ENCODE measurements at regions not wholly inside any gene's neighbourhood (a gene's known extent, or its start where the extent isn't known, plus 50 kb on each side); places are given as distances from the start of the nearest gene placed in this dataset.

DNA sequence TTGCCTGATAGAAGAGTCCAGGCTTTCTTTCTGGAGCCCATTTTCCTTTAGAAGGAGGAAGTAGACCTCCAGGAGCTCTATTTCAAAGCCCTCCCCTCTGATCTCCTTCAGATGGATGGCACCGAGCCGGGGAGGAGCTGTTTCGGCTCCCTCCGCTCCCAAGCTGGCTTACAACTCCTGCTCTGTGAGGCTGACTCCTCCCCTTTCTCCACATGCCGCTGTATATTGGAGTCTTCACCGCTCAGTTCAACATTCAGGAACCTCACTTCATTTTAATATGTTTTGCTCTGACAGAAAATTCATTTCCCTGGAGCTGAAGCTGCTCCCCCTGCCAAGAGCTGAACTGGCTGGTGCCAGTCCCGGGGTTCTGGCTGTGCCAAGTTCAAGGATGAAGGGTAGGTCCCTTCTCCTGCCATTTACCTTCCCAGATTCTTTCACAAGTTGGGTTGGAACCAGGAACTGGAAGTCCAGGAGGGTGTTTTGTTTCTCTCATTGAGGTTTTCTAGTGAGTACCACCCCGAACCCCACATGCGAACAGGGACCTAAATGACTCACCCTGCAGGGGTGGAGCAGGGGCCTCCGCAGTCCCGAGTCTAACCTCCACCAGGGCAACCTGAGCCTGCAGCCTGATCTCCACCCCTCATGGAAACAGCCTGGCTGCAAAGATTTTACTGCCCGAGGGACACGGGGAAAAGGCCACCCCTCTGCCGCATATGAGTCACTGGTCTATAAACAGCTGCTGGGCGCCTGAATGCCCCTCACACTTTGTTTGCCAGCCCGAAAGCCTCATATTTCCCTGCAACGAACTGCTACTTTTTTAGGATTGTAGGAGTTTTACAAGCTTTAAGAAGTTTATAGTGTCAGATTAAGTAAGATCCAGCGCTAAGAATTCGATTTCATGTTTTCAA lies 68.6 kb upstream of the FOXA2 start:
- no peak for DNase-seq

DNA sequence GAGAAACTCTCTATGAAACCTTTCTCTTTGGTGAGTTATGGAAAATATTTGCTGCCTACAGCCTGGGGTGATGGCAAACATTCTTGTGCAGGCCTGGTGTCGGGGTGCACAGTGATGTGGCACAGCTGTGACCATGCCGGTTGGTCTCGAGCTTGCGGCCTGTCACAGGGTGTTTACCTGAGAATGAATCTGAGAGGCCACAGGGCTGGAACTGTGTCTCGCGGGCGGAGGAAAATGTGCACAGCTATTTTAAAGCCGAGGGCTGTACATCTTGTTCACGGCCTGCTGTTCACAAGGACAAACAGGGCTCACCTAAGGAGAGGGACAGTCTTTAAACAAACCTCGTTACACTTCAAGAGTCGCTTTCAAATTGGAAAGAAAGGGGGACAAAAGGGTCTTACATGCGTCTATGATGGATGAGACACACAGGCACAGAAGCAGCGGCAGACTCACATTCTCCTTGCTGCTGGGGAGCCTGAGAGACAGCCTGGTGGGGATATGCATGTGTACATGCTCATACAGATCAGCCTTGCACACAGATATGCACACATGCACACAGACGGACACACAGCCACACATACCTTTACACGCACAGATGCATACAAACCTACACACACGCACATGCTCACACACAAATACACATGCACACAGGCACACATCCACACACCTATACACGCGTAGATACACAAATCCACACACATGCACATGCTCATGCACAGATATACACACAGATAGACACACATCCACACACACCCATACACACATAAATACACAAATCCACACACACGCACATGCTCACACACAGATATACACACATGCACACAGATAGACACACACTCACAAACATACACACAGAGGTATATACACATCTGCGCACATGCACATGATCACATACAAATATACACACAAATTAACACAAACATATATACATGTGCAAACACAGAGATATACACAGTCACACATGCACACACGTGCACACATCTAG lies 69.6 kb upstream of the FOXA2 start:
- no peak for DNase-seq

DNA sequence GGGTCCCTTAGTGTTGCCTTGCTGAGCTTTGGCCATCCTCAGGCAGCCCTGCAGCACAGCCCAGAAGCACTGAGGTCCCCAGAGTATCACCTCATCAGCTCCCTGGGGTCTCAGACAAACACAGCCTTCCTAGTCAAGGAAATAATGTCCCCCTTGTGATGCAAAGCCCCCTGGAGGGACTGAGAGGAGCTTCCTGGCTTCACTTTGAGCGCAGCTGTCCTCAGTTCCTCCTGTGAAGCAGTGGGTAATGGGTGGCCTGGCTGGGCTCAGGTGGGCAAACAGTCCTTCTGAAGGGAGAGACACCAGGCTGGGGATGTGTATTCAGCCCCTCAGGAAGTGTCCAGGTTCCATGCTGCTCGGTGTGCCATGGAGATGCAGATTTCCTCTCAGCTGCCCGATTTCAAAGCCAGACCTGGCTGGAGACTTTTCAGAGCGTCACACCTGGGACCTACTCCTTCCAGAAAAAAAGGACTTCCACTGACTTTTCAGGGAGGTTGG lies 79.2 kb upstream of the FOXA2 start:
- no peak for DNase-seq

DNA sequence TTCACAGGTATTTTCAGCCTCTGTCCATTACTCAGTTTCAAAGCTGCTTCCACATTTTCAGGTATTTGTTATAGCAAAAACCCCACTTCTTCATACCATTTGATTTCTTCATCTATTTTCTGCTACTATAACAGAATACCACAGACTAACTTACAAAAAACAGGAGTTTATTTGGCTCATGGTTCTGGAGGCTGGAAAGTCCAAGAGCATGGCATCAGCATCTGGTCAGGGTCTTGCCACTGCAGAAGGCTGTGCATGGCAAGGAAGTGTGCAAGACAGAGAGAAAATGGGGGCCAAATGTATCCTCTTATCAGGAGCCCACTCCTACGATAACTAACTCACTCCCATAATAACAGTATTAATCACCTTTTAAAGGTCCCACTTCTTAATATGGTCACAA lies 82.8 kb upstream of the FOXA2 start:
- DNase-seq = no peak

DNA sequence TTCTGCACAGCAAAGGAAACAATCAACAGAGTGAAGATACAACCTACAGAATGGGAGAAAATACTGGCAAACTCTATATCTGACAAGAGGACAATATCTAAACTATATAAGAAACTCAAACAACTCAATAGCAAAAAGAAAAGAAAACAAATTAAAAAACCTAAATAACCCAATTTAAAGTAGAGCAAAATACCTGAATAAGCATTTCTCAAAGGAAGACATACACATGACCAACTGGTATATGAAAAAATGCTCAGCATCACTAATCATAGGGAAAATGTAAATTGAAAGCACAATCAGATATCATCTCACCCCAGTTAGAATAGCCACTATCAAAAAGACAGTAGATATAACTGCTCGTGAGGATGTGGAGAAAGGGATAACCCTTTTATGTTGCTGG lies 87.8 kb upstream of the FOXA2 start:
- DNase-seq = no peak

DNA sequence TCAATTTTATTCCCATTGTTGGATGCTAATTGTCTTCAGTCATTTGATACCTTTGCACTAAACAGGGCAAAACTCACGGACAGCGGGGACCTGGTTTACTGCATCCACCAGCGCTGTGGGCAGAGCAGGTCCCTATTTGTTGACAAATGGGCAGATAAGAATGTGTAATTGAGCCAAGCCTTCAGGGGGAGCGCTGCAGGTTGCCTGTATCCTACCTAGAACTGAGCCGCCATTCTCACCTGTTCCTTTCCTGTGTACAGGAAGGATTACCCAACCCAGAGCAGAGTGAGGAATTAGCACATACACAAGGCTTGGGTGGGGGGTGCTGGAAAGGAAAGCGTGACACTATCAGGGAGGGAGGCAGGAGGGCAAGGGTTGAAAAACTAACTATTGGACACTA lies 89.1 kb upstream of the FOXA2 start:
- DNase-seq = no peak

DNA sequence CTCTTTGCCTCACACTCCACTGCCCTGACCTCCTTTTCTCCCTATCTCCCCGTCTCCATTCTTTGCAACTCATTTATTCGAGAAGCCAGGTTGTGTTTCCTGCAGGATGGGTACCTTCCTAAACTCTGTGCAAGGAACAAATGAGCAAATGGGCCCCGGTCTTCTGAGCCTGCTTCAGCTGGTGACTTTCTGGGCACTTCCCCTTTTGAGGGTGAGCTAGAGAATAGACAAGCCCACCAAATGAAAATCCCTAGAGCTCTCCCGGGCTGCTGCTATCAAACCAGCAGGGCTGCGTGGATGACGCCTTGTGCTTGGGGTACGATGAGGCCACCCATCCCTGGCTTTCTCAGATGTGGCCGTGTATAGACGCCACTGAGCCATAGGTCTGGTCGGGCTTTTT lies 91.0 kb upstream of the FOXA2 start:
- DNase-seq = no peak

DNA sequence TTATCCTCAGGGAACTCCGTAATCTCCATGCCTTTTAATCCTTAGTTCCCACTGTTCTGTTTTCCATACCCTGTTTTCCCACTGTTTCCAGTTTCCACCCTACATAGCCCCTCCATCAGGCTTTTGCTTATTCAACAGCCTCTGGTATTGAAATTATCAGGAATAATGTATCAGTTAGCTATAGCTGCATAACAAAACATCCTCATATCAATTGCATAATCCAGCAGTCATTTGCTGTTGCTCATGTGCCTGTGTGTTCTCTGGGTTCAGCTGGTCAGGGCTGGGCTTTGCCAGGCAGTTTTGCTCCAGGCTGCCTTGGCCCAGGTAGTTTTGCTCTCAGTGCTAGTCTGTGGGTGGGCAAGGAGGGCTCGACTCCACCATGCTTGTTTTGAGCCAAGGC lies 94.3 kb upstream of the FOXA2 start:
- no peak for DNase-seq

DNA sequence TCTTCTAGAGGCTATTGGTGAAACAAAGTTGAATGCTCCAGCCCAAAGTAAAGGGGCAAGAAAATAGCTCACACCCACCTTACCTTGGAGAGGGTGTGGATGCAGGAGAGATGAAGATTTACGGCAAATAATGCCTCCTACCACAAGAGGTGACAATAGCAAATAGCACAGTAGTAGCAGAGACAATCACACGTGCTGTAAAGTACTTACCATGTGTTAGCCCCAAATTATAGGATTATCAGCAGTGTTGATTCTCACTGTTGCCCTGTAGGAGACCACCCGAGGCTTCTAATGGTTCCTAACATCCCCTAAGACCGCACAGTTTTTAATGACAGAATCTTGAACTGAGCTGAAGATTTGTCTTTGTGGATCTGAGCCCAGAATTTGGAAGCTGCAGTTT lies 94.8 kb upstream of the FOXA2 start:
- DNase-seq = no peak

DNA sequence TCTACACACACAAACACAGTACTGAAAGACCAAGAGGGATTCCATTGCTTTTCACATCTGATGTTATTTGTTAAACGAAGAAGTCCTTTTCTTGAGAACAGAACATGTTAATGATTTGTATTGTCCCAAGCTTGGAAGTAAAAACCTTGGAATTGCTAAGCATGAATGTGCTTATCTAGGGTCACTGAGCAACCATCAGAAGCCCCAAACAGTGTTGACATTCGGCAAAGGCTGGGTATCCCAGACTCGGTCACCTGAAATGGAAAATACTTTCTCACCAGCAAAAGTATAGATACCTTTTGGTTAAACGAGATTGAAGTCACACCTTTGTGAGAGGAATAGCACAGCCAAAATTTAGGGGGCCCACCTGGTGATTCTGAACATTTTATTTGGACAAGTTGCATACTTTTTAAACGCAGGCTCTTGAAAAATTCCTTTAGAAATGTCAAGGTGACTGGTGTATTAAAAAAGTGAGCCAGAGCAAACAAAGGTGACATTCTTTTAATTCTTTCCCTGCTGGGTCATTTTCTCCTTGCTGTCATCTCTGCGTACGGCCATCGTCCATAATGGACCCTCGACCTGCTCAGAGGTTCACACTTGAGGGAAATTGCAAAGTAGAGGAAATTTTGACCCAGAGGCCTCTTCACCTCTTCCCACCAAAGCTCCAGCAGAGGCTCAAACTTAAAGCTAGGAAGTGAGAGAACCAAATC lies 95.8 kb upstream of the FOXA2 start:
- DNase-seq = no peak

DNA sequence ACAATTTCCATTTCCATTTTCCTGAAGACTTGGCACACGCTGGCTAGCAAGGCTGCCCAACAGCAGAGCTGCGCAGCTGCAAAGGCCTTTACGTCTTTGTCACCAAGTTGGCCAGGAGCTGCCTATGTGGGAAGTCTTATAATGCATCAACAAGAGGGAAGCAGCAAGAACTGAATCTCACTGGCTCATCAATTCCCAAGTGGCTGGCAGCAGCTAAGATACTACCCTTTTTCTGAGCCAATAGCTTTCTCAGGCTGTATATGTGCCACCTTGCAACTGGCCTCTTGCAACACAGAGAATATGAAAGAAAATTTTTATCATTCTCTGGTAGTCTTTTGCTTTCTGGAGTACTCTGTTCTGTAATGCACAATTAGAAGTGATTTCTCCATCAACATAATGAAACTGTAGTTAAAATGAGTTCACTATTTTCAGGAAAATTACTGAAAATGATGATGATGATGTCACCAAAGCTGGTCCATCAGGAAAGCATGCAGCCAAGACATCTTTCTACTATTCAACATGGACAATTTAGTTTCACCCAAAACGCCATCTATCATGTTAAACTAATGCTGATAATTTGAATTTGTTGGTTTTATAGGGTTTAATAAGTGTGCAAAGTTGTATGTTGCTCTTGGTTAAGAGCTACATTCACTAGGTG lies 97.3 kb upstream of the FOXA2 start:
- no peak for DNase-seq

DNA sequence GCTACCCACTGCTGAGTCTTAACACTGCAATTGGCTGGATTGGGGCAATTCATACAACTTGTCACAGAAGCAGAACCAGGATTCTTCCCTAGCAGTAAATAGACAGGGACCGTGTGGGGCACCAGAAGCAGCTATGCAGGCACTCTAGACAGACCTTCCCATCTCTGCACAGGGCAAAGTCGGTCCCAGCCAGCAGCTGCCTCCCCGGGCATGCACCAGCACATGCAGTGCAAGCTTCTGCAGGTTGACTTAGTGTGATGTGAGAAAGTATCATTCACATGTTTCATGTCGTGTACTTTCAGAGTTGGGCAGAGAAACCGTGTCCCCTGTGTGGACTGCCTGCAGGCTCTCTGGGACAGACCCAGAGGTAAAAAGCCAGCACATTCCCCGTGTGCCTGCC lies 98.0 kb upstream of the FOXA2 start:
- no peak for DNase-seq

DNA sequence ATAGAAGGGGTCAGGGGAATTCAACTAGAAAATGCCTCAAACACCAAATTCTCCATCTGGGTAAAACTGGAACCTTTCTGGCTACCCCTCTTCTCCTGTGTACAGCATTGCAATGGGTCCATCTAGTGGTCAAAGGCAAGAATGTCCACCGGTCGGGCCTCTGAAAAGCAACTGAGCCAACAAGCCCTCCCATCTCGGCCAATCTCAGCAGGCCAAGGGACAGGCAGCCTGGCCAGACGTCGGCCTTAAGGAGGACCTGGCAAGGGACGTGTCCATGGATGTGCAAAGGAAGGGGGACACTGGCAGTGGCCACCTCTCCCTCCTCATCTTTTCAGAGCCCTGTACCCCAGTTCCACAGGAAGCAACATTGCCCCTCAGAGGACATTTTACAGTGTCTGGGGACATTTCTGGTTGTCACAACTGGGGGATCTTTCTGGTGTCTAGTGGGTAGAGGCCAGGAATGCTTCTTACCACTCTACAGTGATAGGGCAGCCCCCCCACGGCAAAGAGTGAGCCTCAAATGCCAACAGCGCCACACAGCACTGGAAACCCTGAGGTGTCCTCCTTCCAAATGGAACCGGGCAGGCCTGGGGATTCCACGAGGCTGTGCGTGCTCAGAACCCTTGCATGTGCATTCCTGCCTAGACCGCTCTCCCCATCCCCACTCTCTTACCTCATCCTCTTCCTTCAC lies 99.8 kb upstream of the FOXA2 start:
- no peak for DNase-seq

DNA sequence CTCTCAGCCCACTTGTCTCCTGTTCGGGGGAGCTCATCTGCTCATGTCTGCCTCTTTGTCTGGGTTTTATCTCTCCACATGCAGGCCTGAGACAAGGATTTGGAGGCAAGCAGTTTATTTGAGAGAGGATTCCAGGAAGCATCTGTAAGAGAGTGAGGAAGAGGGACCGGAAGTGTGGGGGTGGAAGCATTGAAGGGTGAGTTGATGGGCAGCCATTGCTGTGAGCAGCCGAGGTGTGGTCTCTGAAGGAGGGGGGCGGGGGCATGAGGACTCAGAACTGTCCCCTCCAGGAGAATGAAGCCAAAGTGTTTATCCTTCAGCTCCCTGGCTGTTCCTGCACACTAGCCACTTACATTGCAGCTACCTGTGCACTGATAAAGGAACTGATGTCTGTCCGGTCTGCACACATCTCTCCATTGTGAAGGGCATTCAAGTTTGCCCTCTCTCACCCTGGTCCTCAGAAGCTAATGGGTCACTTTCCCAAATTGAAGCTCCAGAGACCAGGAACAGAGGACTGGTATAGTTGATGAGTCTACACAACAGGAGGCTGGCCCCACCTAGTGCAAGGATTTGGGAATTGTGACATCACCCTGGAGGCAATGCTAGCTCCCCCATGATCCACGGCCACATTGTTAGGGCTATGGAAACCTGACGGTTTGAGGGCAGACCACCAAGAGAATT lies 100.5 kb upstream of the FOXA2 start:
- no peak for DNase-seq

DNA sequence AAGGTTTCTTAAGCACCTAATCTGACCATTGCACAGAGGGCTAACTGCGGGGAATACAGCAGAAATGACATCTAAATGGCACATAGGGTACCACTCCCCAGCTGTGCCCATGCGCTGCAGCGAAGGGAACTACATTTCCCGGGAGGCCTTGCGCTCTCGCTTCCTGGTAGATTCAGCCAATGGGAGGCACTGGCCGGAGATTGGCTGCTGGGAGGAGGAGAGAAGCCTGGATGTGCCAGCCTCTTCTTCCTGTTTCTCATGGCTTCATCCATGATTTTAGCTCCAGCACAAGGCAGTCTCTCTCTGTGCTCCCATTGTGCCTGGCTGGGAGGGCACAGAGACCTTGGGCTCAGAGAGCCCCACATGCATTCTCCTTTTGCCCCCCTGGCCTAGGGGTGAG lies 101.7 kb upstream of the FOXA2 start:
- no peak for DNase-seq

DNA sequence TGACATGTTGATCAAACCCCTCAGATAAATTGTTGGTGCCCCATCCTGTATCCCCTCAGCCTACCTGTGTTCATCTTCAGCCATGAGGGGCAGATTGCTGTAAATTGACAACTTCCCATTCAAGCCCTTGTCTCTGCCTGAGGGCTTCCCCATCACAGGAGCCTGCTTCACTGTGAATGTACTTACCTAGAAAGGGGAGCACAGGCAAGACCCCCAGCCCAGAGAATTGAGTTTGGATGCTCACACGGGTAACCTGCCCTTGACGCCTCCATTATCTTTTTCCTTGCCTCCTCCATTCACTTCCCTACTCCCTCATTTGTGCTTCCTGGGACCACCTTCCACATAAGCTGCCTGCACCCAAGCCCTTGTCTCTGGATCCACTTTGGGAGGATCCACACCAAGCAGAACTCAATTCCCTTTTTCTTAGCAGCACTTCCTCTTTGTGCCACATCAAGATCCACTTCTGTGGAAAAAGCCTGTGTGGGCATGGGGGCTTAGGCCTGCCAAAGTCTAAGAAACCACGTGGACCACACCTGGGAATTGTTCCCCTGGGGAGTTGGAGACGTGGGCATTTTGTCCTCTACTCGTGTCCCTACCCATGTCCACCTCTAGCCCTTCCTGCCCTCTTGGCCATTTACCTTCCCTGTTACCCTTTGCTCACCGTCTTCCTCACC lies 103.4 kb upstream of the FOXA2 start:
- no peak for DNase-seq

DNA sequence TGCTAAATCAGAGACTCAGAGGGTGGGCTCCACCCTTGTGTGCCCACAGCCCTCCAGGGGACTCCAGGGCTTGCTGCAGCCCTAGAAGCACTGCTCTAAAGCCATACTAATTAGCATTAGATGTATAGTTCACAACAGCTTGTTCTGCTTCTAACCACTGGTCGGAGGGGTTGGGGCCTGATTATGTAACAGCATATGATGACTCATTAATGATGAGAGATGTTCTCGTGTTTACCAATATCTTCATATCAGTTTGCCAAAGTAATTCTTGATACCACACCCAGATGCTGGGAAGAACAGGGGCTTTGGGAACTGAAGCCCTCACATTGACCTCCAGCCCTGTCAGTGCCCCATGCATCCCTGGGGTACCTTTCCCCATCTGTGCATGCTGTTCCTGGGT lies 104.1 kb upstream of the FOXA2 start:
- DNase-seq = no peak

DNA sequence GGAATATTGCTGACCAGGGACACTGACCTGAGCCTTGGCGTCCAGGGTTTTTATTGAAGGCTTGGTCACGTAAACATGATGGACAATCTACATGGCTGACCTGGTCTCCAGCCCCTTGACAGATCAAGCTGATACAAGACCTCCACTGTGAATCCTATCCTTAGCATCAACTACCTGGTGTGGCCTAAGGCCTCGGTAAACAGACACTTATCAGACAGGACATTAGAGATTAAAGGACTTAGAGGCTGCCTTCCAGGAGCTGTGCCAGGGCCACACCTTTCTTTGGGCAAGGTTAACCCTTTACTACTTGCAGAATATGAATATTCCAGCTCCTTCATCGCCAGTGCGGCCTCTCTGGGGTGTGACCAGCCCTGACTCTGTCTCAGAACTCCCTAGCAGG lies 104.9 kb upstream of the FOXA2 start:
- DNase-seq = no peak

DNA sequence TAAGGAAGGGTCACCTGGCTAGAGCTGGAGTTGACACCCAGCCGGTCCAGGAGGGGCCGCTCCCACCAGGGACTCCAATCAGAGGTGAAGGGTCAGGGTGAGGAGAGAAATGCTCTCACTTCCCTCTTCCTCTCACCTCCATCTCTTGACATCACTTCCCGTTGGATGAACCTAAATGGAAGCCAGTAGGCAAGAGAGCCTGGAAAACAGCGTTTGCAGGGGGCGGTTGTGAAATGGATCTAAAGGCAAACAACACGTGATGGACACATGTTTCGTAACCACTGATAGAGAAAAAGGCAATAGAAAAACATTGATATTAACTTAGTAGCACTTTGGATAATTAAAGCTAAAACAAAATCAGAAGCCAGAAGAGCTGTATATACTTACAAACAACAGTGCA lies 105.6 kb upstream of the FOXA2 start:
- no peak for DNase-seq

DNA sequence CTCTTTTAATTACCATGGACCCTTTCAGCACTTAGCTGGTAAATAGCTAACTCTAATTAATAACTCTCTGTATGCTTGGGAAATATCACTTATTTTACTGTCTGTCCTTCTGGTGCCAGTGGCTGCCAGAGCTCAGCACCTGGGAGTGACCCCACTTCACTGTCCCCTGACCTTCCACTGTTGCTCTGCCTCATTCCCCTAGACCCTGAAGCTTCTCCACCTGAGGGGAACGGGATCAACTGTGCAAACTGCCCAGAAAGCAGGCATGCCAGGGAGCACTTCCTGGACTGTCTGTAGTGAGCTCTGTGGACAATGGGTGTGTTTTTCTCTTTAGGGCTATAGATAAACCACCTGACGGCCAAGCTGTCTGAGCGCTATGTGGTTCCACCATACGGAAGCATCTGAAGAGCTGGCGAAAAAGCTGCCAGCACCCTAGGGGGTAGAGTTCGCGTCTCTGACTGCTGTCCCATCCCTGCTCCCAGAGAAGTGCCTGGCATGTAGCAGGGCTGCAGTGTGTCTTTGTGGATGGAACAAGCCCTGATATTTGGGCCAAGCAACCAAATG lies 106.3 kb upstream of the FOXA2 start:
- DNase-seq = no peak

Measured in activated CD4-positive, alpha-beta T cell treated with anti-CD3 and anti-CD28 coated beads, Interleukin-2, amount 50 U/mL, for 4 hours (primary cell).